ENCODE measurements at regions not wholly inside any gene's neighbourhood (a gene's known extent, or its start where the extent isn't known, plus 50 kb on each side); places are given as distances from the start of the nearest gene placed in this dataset.

DNA sequence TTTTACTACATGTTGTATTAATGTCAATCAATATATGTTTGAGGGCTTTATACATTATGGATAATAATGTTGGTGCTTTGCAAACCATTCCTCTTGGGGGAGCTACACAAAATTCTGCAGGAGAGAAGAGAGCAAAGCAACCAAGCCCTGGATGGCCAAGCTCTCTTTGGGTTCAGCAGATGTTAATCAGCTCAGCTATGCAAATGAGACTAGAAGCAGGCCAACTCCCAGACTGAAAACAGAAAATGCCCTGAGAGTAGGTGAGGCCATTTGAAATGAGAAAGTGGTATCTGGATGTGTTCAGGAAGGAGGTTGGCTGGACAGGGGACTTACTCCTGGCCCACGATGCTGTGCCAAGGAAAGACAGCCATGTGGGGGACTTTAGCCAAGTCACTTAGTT, 387.0 kb downstream of the BCOR start:
- no peak for DNase-seq (ENCODE audit: extremely low read depth in 1 of 2, low read depth in 1 of 2)

DNA sequence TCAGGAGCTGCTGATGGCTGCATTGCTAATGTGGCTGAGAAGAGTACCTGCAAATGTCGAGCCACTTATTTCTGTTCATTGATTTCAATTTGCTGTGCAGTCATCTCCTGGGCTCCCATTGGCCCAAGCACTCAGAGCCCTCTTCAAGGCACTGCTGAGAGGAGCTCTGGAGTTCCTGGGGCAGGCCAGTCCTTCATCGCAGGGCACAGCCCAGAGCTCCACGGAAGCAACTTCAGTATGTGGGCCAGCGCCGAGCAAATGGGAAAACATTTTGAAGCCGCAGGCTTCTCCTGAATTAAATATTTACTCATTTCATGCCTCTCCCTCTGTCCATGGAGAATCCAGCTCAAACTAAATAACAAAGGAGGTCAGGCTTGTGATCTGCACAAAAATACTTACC, 383.3 kb downstream of the BCOR start:
- no peak for DNase-seq (ENCODE audit: extremely low read depth in 1 of 2, low read depth in 1 of 2)

DNA sequence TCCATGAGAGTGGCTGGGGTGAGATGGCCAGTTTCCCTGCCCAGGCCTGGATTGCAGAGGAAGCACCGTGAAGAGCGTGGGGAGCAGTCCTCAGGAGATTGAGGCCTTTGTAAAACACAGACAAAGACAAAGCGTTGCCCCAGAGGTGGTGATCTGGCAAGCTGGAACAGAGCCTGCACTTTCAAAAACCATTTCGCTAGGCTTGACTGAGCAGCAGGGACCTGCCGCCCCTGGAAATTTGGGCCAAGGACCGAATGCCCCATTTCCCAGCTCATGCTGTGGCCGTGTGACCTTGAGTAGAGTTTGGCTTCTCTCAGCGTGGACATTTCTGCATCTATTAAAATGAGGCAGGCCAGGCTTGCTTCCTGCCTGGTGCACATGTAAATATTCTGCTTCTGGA, 381.4 kb downstream of the BCOR start:
- no peak for DNase-seq (ENCODE audit: extremely low read depth in 1 of 2, low read depth in 1 of 2)

DNA sequence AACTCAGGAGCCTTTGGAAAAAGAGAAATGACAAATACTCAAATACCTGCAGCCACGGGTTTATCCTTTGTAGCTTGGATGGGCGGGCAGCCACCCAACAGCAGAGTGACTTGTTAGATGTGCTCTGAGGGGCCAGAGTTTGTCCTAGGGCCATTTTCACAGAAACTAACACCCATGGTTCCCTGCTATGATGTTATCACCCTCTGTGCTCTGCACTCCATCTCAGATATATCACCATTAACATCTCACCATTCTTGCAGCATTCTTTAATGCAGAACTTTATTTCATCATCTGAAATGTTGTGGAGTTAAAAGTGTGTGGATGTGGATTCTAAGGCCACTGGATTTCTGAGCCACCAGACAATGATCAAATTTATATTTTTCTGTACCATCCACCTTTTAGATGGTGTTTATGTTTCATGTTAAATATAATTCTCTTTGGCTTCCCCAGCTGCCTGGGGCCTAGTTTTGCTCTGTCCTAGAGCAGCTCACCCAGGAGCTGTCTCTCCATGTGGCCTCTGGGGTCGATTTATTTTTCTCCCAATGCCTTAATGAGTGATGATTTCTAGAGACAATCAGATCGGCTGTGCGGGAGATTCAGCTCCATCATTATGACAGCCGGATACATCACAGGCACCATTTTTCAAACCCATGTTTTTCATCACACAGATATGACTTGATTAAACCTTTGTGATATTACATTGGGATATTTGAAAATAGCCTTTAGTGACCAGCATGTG, 380.8 kb downstream of the BCOR start:
- no peak for DNase-seq (ENCODE audit: extremely low read depth in 1 of 2, low read depth in 1 of 2)

DNA sequence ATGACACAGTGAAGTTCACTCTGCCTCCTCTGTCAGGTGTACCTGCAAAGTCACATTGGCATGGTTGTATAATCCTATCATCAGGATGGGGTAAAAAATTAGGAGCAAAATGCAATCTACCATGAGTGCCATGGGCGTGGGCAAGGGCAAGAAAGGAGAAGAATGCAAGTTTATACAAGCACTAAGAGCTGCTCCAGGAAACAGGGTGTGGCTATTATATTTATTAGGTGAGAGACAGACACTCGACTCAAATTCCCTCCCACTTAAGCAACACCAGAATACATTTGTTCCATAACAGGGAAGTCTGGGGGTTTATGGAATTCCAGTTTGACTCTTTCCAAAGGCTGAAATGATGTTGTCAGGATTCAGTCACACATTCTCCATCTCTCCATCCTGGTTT, 378.8 kb downstream of the BCOR start:
- DNase-seq (ENCODE audit: extremely low read depth in 1 of 2, low read depth in 1 of 2): no peak

DNA sequence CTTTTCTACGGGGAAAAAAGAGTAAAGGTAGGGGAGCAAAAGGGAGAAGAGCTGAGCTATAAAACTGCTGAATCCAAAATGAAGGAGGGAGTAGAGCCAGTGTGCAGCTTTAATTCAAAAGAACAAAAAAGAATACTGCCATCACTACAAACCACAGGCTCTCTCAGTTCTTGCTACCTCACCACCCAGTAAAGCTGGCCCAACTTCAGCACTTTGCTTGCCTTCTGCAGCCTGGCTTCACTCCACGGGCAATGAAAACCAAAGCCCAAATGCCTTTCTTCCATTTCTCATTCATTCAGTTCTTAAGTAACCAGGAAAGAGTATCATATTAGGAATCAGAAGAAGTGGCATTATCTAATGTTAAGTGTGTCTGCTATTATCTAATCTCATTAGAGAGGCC, 376.8 kb downstream of the BCOR start:
- DNase-seq (ENCODE audit: extremely low read depth in 1 of 2, low read depth in 1 of 2): no peak

DNA sequence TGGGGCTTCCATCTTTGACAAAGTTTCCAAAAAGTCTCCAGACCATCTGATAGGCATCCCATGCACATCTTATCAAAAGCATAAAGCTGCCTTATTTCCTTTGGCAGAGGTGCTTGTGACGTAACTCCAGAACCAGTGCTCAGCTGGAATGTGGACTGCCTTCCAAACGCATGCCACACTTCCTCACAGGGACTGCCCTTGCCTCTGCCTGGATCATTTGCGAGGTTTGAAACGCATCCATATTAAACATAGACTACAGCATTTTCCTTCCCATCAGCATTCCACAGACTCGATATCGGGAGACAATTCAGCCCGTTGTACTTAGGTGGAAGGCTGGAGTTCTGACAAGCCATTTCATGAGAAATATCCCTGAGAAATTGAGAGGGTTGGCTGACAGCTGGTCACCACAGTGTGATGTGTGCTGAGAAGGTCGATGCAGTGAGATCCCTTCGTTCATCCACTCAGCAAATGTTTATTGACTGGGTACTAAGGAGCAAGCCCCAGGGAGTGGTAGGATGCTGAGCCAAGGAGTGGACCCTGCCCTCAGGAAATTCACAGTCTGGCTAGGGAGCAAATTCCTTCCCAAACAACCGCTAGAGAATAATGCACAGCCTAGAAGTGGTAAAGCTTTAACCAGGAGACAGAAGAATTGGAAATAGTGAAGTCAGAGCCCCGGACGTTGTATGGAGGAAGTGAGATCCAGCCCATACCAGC, 376.0 kb downstream of the BCOR start:
- no peak for DNase-seq (ENCODE audit: extremely low read depth in 1 of 2, low read depth in 1 of 2)

DNA sequence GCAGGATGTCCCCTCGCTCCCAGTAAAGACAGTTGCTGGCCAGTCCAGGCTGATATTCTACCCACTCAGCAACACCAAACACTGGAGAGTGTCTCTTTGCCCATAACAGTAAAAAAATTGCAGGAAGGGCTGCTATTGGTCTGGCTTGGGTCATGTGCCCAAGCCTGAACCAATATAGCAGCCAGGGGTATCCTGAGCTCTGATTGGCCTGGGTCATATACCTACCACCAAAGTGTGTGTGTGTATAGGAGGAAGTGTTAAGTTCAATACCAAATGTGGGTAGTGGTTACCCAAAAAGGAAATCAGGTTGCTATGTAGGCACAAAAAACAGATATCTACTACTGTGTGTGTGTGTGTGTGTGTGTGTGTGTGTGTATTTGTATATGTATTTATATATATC, 373.2 kb downstream of the BCOR start:
- DNase-seq (ENCODE audit: extremely low read depth in 1 of 2, low read depth in 1 of 2): no peak

DNA sequence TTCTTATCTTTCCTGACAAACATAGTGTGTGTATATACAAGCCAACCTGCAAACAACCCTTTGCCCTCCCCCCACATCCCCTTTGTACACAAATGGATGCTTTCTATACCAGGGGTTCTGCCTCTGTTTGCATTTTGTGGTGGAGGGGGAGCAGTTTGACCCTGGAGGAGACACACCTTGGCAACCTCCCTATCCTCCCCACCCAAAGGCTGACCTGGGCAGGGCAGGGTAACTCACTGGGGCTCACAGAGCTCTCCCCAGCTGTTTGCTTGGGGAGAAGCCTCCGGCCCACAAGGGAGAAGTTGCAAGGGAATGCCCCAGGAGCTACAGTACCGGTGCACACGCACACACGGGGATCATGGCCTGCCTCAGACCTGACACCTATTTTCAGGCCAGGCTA, 372.6 kb downstream of the BCOR start:
- DNase-seq (ENCODE audit: extremely low read depth in 1 of 2, low read depth in 1 of 2): no peak

DNA sequence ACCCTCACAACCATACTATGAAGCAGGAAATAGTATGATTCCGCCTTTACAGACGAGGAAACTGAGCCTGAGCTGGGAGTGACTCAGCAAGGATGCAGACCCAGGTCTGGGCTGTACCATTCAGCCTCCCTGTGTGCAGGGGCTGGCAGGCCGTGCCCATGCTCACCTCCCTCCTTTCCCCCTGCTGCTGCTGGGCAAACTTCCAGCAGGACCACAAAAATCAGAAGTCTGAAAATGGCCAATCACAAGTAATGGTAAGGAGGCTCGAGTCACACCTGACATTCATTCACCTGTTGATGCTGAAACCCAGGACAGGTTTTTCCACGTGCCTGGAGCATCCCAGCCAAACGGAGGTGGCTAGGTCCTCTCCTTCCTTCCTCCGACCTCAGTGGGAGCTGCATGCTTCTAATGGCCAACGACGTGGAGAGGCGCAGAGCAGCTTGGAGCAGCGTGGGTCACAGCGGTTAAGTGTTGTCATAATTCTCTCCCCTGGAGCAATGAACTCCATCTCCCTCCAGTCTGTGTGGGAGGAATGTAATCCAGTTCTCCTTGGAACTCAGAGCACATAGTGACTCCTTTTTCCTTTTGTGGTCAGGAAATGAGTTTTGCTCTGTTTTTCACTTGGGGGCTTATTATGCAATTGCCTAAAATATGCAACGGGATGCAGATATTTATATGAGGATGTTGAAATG, 371.7 kb downstream of the BCOR start:
- no peak for DNase-seq (ENCODE audit: extremely low read depth in 1 of 2, low read depth in 1 of 2)

DNA sequence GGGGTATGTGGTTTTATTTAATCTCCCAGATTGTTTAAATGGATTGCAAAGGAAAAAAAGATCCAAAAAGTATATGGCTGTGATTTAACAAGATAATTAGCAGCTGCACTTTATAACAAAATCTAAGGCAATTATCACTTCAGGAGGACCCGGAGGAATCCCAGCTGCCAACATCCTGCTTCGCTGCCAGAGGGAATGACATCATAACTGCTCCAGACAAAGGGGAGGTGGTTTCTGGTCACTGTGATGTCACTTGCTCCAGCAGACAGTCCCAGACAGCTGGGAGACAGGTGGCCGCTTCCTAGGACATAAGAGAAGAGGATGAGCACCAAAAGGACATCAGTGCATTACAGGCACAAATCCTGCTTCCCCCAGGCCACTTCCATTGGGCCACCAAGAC, 371.0 kb downstream of the BCOR start:
- DNase-seq (ENCODE audit: extremely low read depth in 1 of 2, low read depth in 1 of 2): no peak

DNA sequence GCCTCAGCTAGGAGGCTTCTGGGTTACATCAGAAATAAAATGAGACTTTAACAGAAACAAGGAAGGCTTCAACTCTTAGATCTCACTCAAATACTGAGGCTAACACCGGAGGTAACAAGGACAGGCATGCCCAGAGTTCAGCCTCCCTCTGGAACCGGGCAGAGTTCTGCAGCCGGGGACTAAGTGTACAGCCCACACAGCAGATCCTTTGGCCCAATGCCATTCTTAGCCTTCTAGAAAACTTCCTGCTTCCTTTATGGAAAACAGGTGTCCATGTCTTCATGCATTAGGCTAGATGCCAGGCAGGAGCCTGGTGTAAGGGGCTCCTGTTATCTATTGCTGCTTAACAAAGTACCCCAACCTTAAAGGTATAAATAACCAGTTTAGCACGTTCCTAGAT, 369.7 kb downstream of the BCOR start:
- DNase-seq (ENCODE audit: extremely low read depth in 1 of 2, low read depth in 1 of 2): no peak

DNA sequence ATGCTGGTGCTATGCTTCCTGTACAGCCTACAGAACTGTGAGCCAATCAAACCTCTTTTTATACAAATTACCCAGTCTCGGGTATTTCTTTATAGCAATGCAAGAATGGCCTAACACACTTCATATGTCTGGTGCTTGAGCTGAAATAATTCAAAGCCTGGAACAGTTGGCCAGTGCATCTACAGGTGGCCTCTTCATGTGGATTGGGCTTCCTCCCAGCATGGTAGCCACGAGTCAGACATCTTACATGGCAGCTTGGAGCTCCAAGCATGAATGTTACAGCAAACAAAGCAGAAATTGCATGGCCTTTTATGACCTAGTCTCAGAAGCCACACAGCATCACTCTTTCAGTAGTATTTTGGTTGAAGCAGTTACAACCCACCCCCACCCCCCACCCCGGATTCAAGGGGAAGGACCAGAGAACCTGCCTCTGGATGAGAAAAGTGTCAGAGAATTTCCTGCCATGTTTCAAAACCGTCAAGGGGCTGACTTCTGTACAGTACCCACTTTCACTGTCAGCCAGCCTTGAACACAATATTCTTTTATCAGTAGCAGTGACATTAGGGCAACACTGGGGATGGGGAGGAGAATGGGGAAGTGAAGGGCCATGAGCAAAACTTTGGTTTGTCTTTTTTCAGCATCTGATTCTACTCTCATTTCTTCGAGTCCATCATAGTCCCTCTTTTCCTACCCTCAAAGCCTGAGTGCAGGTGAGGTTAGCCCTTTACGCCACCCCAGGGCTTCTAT, 368.7 kb downstream of the BCOR start:
- DNase-seq (ENCODE audit: extremely low read depth in 1 of 2, low read depth in 1 of 2): no peak

DNA sequence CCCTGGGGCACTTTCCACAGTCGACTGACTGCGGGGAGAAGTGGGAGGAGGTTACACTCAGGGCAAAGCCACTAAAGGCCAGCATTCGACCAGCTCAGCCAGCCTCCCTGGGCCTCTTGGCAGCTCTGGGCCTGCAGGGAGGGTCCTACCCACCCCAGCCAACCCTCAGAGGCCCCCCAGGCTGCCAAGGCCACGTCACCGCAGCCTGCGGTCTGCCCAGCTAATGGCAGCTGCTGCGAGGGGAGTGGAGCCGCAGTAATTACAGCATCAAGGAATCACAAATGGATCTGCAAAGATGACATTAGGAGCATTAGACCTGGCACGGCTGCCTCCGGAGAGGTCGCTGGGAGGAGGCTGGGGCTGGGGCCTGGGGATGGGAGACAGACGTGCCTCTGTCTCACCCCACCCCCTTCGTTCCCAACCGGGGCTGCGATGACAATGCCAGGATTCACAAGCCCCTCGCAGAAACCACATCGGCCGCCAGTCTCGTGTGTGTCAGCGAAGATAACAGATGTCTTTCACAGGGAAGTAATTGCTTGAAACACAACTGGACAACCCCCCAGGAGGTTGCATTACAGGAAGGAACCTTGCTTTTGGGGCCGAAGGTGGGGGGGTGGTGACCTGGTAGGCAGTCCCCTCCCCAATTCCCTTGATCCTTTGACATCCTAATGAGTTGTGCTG, 367.6 kb downstream of the BCOR start:
- no peak for DNase-seq (ENCODE audit: extremely low read depth in 1 of 2, low read depth in 1 of 2)

DNA sequence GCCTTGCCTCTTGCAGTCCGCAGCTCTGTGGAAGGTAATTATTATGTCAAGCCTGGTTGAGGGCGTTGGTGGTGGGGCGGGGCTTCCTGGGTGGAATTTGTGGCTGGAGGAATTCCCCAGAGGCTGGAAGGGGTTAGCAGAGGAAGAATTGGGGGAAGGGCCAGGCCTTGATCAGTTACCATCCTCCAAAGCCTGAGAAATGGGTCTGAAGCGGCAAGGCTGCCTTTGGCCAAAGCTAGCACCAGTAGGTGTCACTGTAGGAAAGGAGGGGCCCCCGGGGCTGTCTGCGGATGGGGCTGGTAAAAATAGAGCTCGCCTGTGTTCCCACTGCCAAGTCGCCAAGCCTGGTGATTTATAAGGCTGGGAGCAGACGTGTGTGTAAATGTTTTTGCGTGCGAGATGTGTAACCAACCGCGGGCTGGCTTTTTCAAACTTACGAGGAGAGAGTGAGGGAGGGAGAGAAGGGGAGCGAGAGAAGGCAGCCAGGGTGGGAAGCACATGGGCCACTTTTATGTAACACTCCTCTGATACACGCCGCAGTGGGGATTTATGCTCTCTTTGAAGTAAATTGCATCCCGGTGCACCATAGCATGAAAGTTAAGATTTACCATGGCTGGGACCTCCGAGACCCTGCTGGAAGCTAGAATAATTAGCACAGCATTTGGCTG, 367.0 kb downstream of the BCOR start:
- DNase-seq (ENCODE audit: extremely low read depth in 1 of 2, low read depth in 1 of 2): peak; percentile 7 to 16

DNA sequence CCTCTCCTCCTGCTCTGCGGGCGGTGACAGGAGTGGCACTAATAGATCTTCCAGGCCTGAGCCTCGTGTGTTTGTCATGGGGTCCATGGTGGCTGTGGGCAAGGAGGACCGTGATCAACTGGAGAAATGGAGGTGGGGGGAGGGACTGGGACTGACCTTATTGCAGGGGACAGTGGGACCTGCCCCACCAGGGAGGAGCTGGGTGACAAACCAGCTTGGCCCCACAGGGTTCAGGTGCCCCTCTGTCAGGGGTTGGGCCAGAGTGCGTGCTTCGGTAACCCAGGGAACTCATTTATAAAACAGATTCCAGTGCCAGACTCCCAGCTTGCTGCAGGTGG, 366.5 kb downstream of the BCOR start:
- no peak for DNase-seq (ENCODE audit: extremely low read depth in 1 of 2, low read depth in 1 of 2)

DNA sequence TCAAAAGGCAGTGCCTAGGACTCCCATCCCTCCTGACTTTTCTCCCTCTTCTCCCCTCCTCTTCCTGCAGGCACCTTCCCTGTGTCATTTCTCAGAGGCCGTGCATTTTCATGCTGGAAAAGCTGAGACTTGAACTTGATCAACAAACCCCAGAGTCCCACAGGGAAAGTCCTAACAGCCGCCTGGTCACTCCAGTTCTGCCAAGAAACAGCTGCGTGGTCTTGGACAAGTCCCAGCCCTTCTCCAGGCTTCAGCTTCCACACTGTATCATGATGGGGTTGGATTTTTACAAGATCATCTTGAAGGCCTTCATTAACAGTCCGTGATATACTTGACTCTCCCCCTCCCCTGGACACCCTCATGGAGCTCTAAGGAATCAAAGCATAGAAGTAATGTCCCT, 366.0 kb downstream of the BCOR start:
- DNase-seq (ENCODE audit: extremely low read depth in 1 of 2, low read depth in 1 of 2): no peak

DNA sequence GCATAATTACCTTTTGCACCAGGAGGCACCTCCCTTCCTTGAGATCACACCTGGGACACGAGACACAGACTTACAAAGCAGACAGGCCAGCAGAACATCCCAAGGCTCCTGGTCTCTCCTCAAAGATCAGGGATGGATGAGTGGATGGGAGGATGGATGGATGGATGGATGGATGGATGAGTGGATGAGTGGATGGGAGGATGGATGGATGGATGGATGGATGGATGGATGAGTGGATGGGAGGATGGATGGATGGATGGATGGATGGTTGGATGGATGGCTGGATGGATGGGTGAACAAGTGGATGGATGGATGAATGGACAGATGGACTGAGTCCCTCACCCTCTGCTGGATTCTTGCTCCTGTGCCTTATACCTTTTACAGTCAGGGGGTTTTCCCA, 364.0 kb downstream of the BCOR start:
- DNase-seq (ENCODE audit: extremely low read depth in 1 of 2, low read depth in 1 of 2): no peak

DNA sequence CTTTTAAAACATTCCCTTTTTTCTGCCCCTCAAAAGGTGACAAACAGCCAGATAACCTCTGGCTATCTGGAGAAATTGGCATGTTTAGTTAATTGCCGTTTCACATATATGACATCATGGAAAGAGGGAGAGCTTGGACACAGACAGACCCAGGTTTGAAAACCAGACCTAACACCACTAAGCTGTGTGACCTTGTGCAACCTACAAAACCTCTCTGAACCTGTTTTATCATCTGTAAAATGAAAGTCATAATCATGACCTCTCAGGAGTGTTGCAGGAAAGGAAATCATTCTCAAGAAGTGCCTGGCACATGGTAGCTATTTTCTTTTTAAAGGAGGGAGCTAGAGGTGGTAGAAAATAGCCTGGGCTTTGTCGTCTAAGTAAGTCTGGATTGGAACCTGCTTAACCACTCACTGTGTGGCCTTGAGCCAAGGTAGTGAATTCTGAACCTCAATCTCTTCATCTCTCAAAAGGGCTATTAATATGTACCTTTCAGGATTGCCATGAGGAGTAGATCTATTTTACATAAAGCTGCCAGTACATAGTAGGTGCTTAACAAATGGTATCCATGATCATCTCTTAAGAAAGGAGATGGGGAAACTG, 363.5 kb downstream of the BCOR start:
- no peak for DNase-seq (ENCODE audit: extremely low read depth in 1 of 2, low read depth in 1 of 2)

All from stimulated activated CD8-positive, alpha-beta memory T cell treated with anti-CD3 and anti-CD28 coated beads, Interleukin-7, amount 100 ng/mL, for 48 hours (primary cell).